Stimulated activated CD8-positive, alpha-beta memory T cell treated with anti-CD3 and anti-CD28 coated beads, Interleukin-4, amount 100 ng/mL, for 4 hours (primary cell): ENCODE measurements at regions not wholly inside any gene's neighbourhood (a gene's known extent, or its start where the extent isn't known, plus 50 kb on each side); places are given as distances from the start of the nearest gene placed in this dataset.
"Not testable (repeated sequence)": the region's sequence is repeated elsewhere in the genome, so short reads cannot be mapped to it uniquely, and the experiment has no call there.

Experiments
- DNase-seq, 2 donors: peaks; one replicate each; pipeline ENCODE4 v3.0.0-alpha.2; 2020; ENCODE audit warnings: low read depth in 2 of 2, low spot score in 1 of 2

GRCh38 chr15:77944002-77944867 lies 133.3 kb downstream of the TBC1D2B start:
- no peak for DNase-seq

- DNase-seq, result no peak
Observed at GRCh38 chr15:77942611-77943211, 134.8 kb downstream of the TBC1D2B start.

- not testable (repeated sequence) for DNase-seq
Observed at GRCh38 chr15:77941090-77941827, 136.3 kb downstream of the TBC1D2B start.

- DNase-seq, result no peak
Observed at GRCh38 chr15:77940381-77940947, 137.0 kb downstream of the TBC1D2B start.

- no peak for DNase-seq
Observed at GRCh38 chr15:77939851-77940250, 137.7 kb downstream of the TBC1D2B start.

- DNase-seq, result not testable (repeated sequence)
Observed at GRCh38 chr15:77939026-77939425, 138.5 kb downstream of the TBC1D2B start.

- not testable (repeated sequence) for DNase-seq
Observed at GRCh38 chr15:77938546-77938945, 139.0 kb downstream of the TBC1D2B start.

GRCh38 chr15:77936567-77936966 lies 140.9 kb downstream of the TBC1D2B start:
- DNase-seq, result not testable (repeated sequence)

- not testable (repeated sequence) for DNase-seq
Observed at GRCh38 chr15:77934516-77934915, 143.0 kb downstream of the TBC1D2B start.

GRCh38 chr15:77930907-77931306 lies 146.6 kb downstream of the TBC1D2B start:
- DNase-seq, result not testable (repeated sequence)

GRCh38 chr15:77930490-77930889 lies 147.0 kb downstream of the TBC1D2B start:
- DNase-seq, result not testable (repeated sequence)

GRCh38 chr15:77926789-77927188 lies 150.7 kb downstream of the TBC1D2B start:
- not testable (repeated sequence) for DNase-seq

GRCh38 chr15:77926296-77926695 lies 151.2 kb downstream of the TBC1D2B start:
- DNase-seq, result not testable (repeated sequence)

- not testable (repeated sequence) for DNase-seq
Observed at GRCh38 chr15:77925101-77925500, 152.4 kb downstream of the TBC1D2B start.

- no peak for DNase-seq
Observed at GRCh38 chr15:77921664-77922063, 155.8 kb downstream of the TBC1D2B start.

- not testable (repeated sequence) for DNase-seq
Observed at GRCh38 chr15:77916966-77917635, 160.4 kb downstream of the TBC1D2B start.

- not testable (repeated sequence) for DNase-seq
Observed at GRCh38 chr15:77915961-77916330, 161.6 kb downstream of the TBC1D2B start.

GRCh38 chr15:77915261-77915960 lies 162.1 kb downstream of the TBC1D2B start:
- no peak for DNase-seq

GRCh38 chr15:77914531-77914930 lies 163.0 kb downstream of the TBC1D2B start:
- not testable (repeated sequence) for DNase-seq
